GM20000 (cell line): ENCODE measurements at regions not wholly inside any gene's neighbourhood (a gene's known extent, or its start where the extent isn't known, plus 50 kb on each side); places are given as distances from the start of the nearest gene placed in this dataset.

Experiments used
- DNase-seq: peaks from one replicate; pipeline ENCODE4 v3.0.0; 2012; ENCODE audit warnings: low spot score
- TF ChIP-seq, protein P1 (sequence below): IDR thresholded peaks from 2 replicates; pipeline ENCODE4 v1.5.1; 2012; ENCODE audit warnings: mild to moderate bottlenecking, control low read depth; ENCODE audit errors: extremely low read depth, missing control alignments

- TF ChIP-seq, protein P1, sequence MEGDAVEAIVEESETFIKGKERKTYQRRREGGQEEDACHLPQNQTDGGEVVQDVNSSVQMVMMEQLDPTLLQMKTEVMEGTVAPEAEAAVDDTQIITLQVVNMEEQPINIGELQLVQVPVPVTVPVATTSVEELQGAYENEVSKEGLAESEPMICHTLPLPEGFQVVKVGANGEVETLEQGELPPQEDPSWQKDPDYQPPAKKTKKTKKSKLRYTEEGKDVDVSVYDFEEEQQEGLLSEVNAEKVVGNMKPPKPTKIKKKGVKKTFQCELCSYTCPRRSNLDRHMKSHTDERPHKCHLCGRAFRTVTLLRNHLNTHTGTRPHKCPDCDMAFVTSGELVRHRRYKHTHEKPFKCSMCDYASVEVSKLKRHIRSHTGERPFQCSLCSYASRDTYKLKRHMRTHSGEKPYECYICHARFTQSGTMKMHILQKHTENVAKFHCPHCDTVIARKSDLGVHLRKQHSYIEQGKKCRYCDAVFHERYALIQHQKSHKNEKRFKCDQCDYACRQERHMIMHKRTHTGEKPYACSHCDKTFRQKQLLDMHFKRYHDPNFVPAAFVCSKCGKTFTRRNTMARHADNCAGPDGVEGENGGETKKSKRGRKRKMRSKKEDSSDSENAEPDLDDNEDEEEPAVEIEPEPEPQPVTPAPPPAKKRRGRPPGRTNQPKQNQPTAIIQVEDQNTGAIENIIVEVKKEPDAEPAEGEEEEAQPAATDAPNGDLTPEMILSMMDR, result no peak
- no peak for DNase-seq
These were observed 265.7 kb downstream of the TMEM167A start for GRCh38 chr5:82811490-82811889.

DNA sequence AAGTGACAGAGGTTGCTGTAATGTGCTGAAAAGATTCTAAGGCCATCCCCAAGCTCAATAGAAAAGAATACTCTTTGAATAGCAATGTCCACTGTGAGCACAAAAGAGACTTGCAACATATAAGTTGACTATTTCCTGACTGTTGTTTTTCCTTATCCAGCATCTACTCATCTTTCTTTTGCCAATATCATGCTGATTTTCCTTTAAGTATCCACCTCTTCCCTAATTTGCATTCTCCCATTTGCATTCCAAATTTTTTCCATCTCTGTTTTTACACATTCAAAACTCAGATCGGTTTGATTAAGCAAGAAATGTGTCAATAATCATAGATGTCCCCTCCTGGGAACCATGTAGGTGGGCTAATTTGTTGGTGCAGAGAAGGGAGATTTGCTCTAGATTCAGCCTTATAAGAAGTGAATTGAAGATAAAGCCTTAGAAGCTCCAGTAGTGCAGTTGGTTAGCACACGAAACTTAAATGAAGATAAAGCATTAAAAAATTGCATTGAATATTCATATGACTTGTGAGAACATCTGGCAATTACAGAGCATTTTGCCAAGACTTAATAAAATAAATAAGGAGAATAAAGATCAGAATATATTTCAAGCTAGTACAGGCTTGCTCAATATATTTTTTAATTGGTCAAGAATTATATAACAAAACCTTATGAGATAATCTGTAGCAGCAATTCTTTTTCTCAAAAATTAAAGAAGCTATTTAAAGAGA lies 267.6 kb downstream of the TMEM167A start:
- TF ChIP-seq, protein P1, result no peak

GRCh38 chr5:82808960-82809359 lies 268.2 kb downstream of the TMEM167A start:
- DNase-seq, result no peak
- TF ChIP-seq, protein P1, result no peak

More for the DNA sequence above, 267.6 kb downstream of the TMEM167A start:
- no peak for DNase-seq

DNA sequence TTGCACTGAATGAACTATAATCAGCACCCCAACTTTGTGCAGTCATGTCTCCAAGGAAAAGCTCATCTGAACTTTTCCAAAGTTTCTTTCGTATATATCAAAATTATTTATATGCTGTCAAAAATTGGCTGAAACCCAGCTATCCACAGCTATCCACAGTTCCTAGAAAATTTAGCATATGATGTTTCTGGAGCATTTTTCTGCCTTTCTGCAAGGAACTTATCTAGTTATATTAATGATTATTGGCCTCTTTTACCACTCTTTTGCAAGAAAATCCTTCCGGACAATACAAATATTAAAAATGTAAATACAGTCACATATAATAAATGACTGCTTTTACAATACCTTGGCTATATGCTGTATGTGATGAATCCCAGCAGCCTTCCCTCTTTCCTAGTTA lies 270.2 kb downstream of the TMEM167A start:
- no peak for DNase-seq
- TF ChIP-seq, protein P1, result no peak

GRCh38 chr5:82806513-82806912 lies 270.7 kb downstream of the TMEM167A start:
- no peak for DNase-seq
- TF ChIP-seq, protein P1, result no peak

GRCh38 chr5:82804155-82804690 lies 273.0 kb downstream of the TMEM167A start:
- TF ChIP-seq, protein P1, result no peak
- DNase-seq, result no peak

DNA sequence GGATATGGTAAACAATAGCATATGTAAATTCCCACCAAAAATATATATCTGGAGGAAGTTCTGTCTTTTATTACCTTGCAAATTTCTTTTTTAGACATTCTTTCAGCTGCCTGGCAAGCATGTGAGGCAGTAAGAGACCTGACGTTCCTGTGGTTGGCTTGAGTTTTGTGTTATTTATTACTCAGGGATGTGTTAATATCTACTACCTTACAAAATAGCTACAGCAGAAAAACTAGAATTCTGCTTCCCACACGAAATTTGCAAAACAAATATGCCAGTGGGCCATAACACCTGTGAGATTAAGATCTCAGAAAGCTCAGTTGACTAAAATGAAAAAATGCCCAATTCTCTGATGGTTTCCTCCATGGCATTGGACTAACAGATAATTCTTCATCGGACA lies 274.2 kb downstream of the TMEM167A start:
- TF ChIP-seq, protein P1, result no peak
- DNase-seq, result no peak
